Mesenchymal stem cell (in vitro differentiated cells and primary cell): ENCODE measurements at regions not wholly inside any gene's neighbourhood (a gene's known extent, or its start where the extent isn't known, plus 50 kb on each side); places are given as distances from the start of the nearest gene placed in this dataset.

Source experiments
- DNase-seq: peaks from one replicate; pipeline ENCODE4 v3.0.0-alpha.2; 2013
- H2AFZ ChIP-seq: one replicate; pipeline ENCODE4 v1.6.1; 2013; ENCODE audit warnings: low read depth, mild to moderate bottlenecking, control low read depth, inconsistent platforms, low read length, moderate library complexity
- H2AK5ac ChIP-seq: 2 replicates; pipeline ENCODE4 v1.6.1; 2013; ENCODE audit warnings: low read length, moderate library complexity, mild to moderate bottlenecking, inconsistent platforms; ENCODE audit not compliant: severe bottlenecking
- H2BK120ac ChIP-seq: one replicate; pipeline ENCODE4 v1.6.1; 2013; ENCODE audit warnings: low read depth, mild to moderate bottlenecking, inconsistent platforms, low read length, moderate library complexity
- H2BK12ac ChIP-seq, 2 experiments: one replicate each; pipeline ENCODE4 v1.6.1; 2013; ENCODE audit warnings: inconsistent platforms in 2 of 2, low read length in 2 of 2, mild to moderate bottlenecking in 2 of 2, moderate library complexity in 2 of 2, control low read depth in 1 of 2
- H2BK15ac ChIP-seq: one replicate; pipeline ENCODE4 v1.6.1; 2013; ENCODE audit warnings: mild to moderate bottlenecking, low read depth, inconsistent platforms; ENCODE audit not compliant: poor library complexity, severe bottlenecking
- H2BK5ac ChIP-seq: 2 replicates; pipeline ENCODE4 v1.6.1; 2013; ENCODE audit warnings: low read depth, mild to moderate bottlenecking, low read length, control low read depth, inconsistent platforms; ENCODE audit not compliant: poor library complexity, severe bottlenecking
- H3K14ac ChIP-seq, 2 experiments: one replicate each; pipeline ENCODE4 v1.6.1; 2013; ENCODE audit warnings: inconsistent platforms in 2 of 2, low read length in 2 of 2, control low read depth in 1 of 2, mild to moderate bottlenecking in 1 of 2, moderate library complexity in 1 of 2
- H3K18ac ChIP-seq, 2 experiments: one replicate each; pipeline ENCODE4 v1.6.1; 2013; ENCODE audit warnings: inconsistent platforms in 2 of 2, low read length in 2 of 2, control low read depth in 1 of 2, low read depth in 1 of 2, mild to moderate bottlenecking in 1 of 2
- H3K23ac ChIP-seq, 2 experiments: one replicate each; pipeline ENCODE4 v1.6.1; 2013; ENCODE audit warnings: inconsistent platforms in 2 of 2, low read length in 2 of 2, mild to moderate bottlenecking in 2 of 2, moderate library complexity in 2 of 2, control low read depth in 1 of 2
- H3K27ac ChIP-seq: 2 replicates; pipeline ENCODE4 v1.5.1; 2013; ENCODE audit warnings: mild to moderate bottlenecking, moderate library complexity, low read length, control low read depth, inconsistent platforms; ENCODE audit not compliant: poor library complexity, severe bottlenecking
- H3K27me3 ChIP-seq, 2 experiments: 2 replicates each; pipeline versions ENCODE4 v1.6.1 to v1.7.0; 2013; ENCODE audit warnings: low read length in 2 of 2, mild to moderate bottlenecking in 2 of 2, moderate library complexity in 2 of 2, control low read depth in 1 of 2, inconsistent platforms in 1 of 2; ENCODE audit not compliant: control insufficient read depth in 1 of 2, insufficient read depth in 1 of 2
- H3K36me3 ChIP-seq, 2 experiments: 2 replicates each; pipeline versions ENCODE4 v1.6.1 to v1.7.0; 2013; ENCODE audit warnings: low read length in 2 of 2, control low read depth in 1 of 2, inconsistent platforms in 1 of 2, low read depth in 1 of 2, mild to moderate bottlenecking in 1 of 2; ENCODE audit not compliant: insufficient read depth in 2 of 2, control insufficient read depth in 1 of 2
- H3K4ac ChIP-seq, 2 experiments: one replicate each; pipeline ENCODE4 v1.6.1; 2013; ENCODE audit warnings: inconsistent platforms in 2 of 2, low read length in 2 of 2, mild to moderate bottlenecking in 2 of 2, moderate library complexity in 2 of 2, control low read depth in 1 of 2, low read depth in 1 of 2
- H3K4me1 ChIP-seq: 2 replicates; pipeline ENCODE4 v1.6.1; 2013; ENCODE audit warnings: low read depth, low read length, control low read depth; ENCODE audit not compliant: control insufficient read depth, insufficient read depth
- H3K4me2 ChIP-seq: 2 replicates; pipeline ENCODE4 v1.6.1; 2013; ENCODE audit warnings: low read length, mild to moderate bottlenecking, inconsistent platforms; ENCODE audit not compliant: poor library complexity, severe bottlenecking
- H3K4me3 ChIP-seq, 2 experiments: 2 replicates each; pipeline versions ENCODE4 v1.5.1 to v1.7.0; 2013; ENCODE audit warnings: low read length in 2 of 2, mild to moderate bottlenecking in 2 of 2, control low read depth in 1 of 2, low read depth in 1 of 2; ENCODE audit not compliant: insufficient read depth in 1 of 2
- H3K79me1 ChIP-seq: replicated peaks from 2 replicates; pipeline ENCODE4 v1.6.1; 2013; ENCODE audit warnings: mild to moderate bottlenecking, control low read depth, low read length, inconsistent platforms; ENCODE audit not compliant: poor library complexity, severe bottlenecking
- H3K9ac ChIP-seq: 2 replicates; pipeline ENCODE4 v1.7.0; 2013; ENCODE audit warnings: mild to moderate bottlenecking, low read length, moderate library complexity
- H3K9me3 ChIP-seq: 2 replicates; pipeline ENCODE4 v1.7.0; 2013; ENCODE audit warnings: mild to moderate bottlenecking, low read length; ENCODE audit not compliant: control insufficient read depth
- H4K8ac ChIP-seq: one replicate; pipeline ENCODE4 v1.6.1; 2013; ENCODE audit warnings: inconsistent platforms, mild to moderate bottlenecking, low read length, moderate library complexity
- H4K91ac ChIP-seq: one replicate; pipeline ENCODE4 v1.6.1; 2013; ENCODE audit warnings: mild to moderate bottlenecking, low read length, inconsistent platforms
- WGBS: methylation state at CpG from one replicate; pipeline ENCODE4 v1.1.7; 2013; ENCODE audit warnings: mixed read lengths; 5-methylcytosine and 5-hydroxymethylcytosine counted together

DNA sequence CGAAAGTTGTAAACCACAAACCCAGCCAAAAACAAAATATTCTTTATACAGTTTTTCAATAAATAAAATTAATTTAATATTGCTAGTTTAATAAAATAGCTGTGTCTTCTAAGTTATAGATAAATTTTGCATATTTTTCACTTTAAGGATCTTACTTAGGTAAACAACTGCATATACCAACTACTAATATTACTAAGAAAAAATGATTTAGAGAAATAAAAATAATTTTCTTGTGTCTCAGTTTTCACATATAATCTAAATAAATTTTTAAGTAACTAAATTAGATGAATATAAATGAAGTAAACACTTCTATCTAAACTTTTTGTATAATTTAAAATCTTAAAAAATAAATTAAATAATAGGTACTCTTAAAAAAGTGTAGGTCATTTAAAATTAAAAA is 67.1 kb upstream of the TOP3B start:
- H2BK12ac ChIP-seq, result no peak overlapping the region
- no peaks in the 10 kb centered on the region for H3K79me1 ChIP-seq
- no peak overlapping the region for H3K27ac ChIP-seq
- H3K18ac ChIP-seq, result no peak overlapping the region
- H3K4me1 ChIP-seq, result no peaks in the 10 kb centered on the region
- no peak overlapping the region for H3K9ac ChIP-seq
- H3K23ac ChIP-seq, result no peak overlapping the region
- WGBS, result no CpG with 5 or more reads among the region's 1 CpG
- H4K91ac ChIP-seq, result no peak overlapping the region
- H2BK5ac ChIP-seq, result no peak overlapping the region
- no peak overlapping the region for H3K4me2 ChIP-seq
- H3K36me3 ChIP-seq, result no peaks in the 10 kb centered on the region
- H2AK5ac ChIP-seq, result no peak overlapping the region
- H3K27me3 ChIP-seq, result peaks cover 18 to 39% of the 10 kb centered on the region in 2 experiments
- no peak overlapping the region for H2AFZ ChIP-seq
- no peak overlapping the region for H2BK120ac ChIP-seq
- H3K4ac ChIP-seq, result no peak overlapping the region
- H2BK15ac ChIP-seq, result no peak overlapping the region
- H3K9me3 ChIP-seq, result peaks cover 3% of the 10 kb centered on the region
- DNase-seq, result no peak
- no peak overlapping the region for H3K4me3 ChIP-seq
- H4K8ac ChIP-seq, result no peak overlapping the region
- no peak overlapping the region for H3K14ac ChIP-seq

GRCh38 chr22:22048981-22049531 is 66.5 kb upstream of the TOP3B start:
- Histone ChIP-seq H3K36me3 (no peaks in the 10 kb centered on the region), H3K4me3 (no peak overlapping the region), H3K18ac (no peak overlapping the region), H4K8ac (no peak overlapping the region), H2BK15ac (no peak overlapping the region), H3K23ac (no peak overlapping the region), H3K79me1 (no peaks in the 10 kb centered on the region), H3K4me2 (no peak overlapping the region), H2AFZ (peak overlapping the region; percentile 63), H2BK120ac (no peak overlapping the region), H3K9me3 (peaks cover 3% of the 10 kb centered on the region), H4K91ac (no peak overlapping the region), H3K4me1 (no peaks in the 10 kb centered on the region), H3K14ac (no peak overlapping the region), H3K9ac (no peak overlapping the region), H3K4ac (no peak overlapping the region), H2AK5ac (no peak overlapping the region), H3K27ac (no peak overlapping the region), H2BK12ac (no peak overlapping the region), H3K27me3 (peaks cover 18 to 45% of the 10 kb centered on the region in 2 experiments), H2BK5ac (no peak overlapping the region)
- 15% methylated on average over 2 of the region's 2 CpGs for WGBS
- no peak for DNase-seq

DNA sequence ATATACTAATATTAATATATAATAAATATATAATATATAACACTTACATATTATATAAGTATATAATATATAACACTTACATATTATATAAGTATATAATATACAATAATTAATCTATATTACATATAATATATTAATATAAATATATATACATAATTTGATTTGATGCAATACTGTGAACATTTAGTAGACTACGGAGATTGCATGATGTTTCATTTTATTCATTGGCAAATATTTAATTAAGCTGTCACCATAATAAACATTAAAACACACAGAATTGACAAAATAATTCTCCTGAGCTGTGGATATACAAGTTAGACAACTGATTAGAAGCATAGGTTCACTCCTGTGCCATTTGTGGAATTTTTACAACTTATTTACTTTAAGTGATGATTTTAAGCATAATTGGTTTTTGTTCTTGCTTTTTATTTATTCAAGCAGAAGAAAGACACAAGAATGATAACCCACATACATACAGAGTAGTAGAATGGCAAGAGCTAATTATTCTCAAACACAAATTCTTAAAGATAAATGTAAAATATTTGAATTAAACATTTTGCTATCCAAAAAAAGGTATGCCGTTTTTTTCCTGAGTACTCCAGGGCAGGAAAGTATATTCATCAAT is 65.8 kb upstream of the TOP3B start:
- Histone ChIP-seq H3K4ac (no peak overlapping the region), H3K4me3 (no peak overlapping the region)
- no CpG with 5 or more reads among the region's 2 CpGs for WGBS

GRCh38 chr22:22047776-22048175 is 65.2 kb upstream of the TOP3B start:
- H3K9me3 ChIP-seq, result peaks cover 3% of the 10 kb centered on the region

More for the DNA sequence above, 65.8 kb upstream of the TOP3B start:
- DNase-seq, result no peak
- no peak overlapping the region for H4K91ac ChIP-seq
- H3K27ac ChIP-seq, result no peak overlapping the region
- H2AFZ ChIP-seq, result no peak overlapping the region
- H3K36me3 ChIP-seq, result no peaks in the 10 kb centered on the region
- peaks cover 22 to 51% of the 10 kb centered on the region in 2 experiments for H3K27me3 ChIP-seq
- H3K9me3 ChIP-seq, result peaks cover 3% of the 10 kb centered on the region
- no peak overlapping the region for H3K4me2 ChIP-seq
- no peaks in the 10 kb centered on the region for H3K4me1 ChIP-seq
- no peak overlapping the region for H3K14ac ChIP-seq
- no peak overlapping the region for H4K8ac ChIP-seq
- H2AK5ac ChIP-seq, result no peak overlapping the region
- no peaks in the 10 kb centered on the region for H3K79me1 ChIP-seq
- H3K23ac ChIP-seq, result no peak overlapping the region
- H2BK15ac ChIP-seq, result no peak overlapping the region
- no peak overlapping the region for H2BK12ac ChIP-seq
- H3K9ac ChIP-seq, result no peak overlapping the region
- no peak overlapping the region for H3K18ac ChIP-seq
- no peak overlapping the region for H2BK5ac ChIP-seq
- no peak overlapping the region for H2BK120ac ChIP-seq

More at GRCh38 chr22:22047776-22048175, 65.2 kb upstream of the TOP3B start:
- H2AFZ ChIP-seq, result no peak overlapping the region
- H2BK15ac ChIP-seq, result no peak overlapping the region
- no peak overlapping the region for H4K8ac ChIP-seq
- no peaks in the 10 kb centered on the region for H3K36me3 ChIP-seq
- H3K4me1 ChIP-seq, result no peaks in the 10 kb centered on the region
- peaks cover 28 to 55% of the 10 kb centered on the region in 2 experiments for H3K27me3 ChIP-seq
- H2BK12ac ChIP-seq, result no peak overlapping the region
- DNase-seq, result no peak
- no peak overlapping the region for H3K18ac ChIP-seq
- no peak overlapping the region for H2AK5ac ChIP-seq
- H2BK120ac ChIP-seq, result no peak overlapping the region
- no peak overlapping the region for H3K4ac ChIP-seq
- H3K4me2 ChIP-seq, result no peak overlapping the region
- H2BK5ac ChIP-seq, result no peak overlapping the region
- no peak overlapping the region for H4K91ac ChIP-seq
- no peak overlapping the region for H3K9ac ChIP-seq
- no CpG with 5 or more reads among the region's 4 CpGs for WGBS
- no peak overlapping the region for H3K14ac ChIP-seq
- no peak overlapping the region for H3K4me3 ChIP-seq
- H3K79me1 ChIP-seq, result no peaks in the 10 kb centered on the region
- H3K23ac ChIP-seq, result no peak overlapping the region
- H3K27ac ChIP-seq, result no peak overlapping the region
